IPS-20b (cell line): ENCODE measurements at regions not wholly inside any gene's neighbourhood (a gene's known extent, or its start where the extent isn't known, plus 50 kb on each side); places are given as distances from the start of the nearest gene placed in this dataset.

Experiments used
- H3K27ac ChIP-seq: one replicate; pipeline ENCODE4 v1.5.1; 2013; ENCODE audit warnings: low read length
- H3K27me3 ChIP-seq: 2 replicates; pipeline ENCODE4 v1.6.1; 2013; ENCODE audit warnings: mild to moderate bottlenecking, low read length, inconsistent platforms; ENCODE audit not compliant: insufficient read depth
- H3K36me3 ChIP-seq: 2 replicates; pipeline ENCODE4 v1.6.1; 2013; ENCODE audit warnings: low read depth, mild to moderate bottlenecking, inconsistent platforms, low read length, moderate library complexity; ENCODE audit not compliant: insufficient read depth
- H3K4me1 ChIP-seq: 2 replicates; pipeline ENCODE4 v1.6.1; 2013; ENCODE audit warnings: mild to moderate bottlenecking, control low read depth, inconsistent platforms, low read length, moderate library complexity; ENCODE audit not compliant: insufficient read depth
- H3K4me3 ChIP-seq: 2 replicates; pipeline ENCODE4 v1.5.1; 2013; ENCODE audit warnings: mild to moderate bottlenecking, low read length, inconsistent platforms
- H3K9ac ChIP-seq: 2 replicates; pipeline ENCODE4 v1.6.1; 2013; ENCODE audit warnings: low read depth, mild to moderate bottlenecking, inconsistent platforms, low read length, moderate library complexity
- H3K9me3 ChIP-seq: 2 replicates; pipeline ENCODE4 v1.6.1; 2013; ENCODE audit warnings: mild to moderate bottlenecking, low read depth, low read length, inconsistent platforms; ENCODE audit not compliant: insufficient read depth

DNA sequence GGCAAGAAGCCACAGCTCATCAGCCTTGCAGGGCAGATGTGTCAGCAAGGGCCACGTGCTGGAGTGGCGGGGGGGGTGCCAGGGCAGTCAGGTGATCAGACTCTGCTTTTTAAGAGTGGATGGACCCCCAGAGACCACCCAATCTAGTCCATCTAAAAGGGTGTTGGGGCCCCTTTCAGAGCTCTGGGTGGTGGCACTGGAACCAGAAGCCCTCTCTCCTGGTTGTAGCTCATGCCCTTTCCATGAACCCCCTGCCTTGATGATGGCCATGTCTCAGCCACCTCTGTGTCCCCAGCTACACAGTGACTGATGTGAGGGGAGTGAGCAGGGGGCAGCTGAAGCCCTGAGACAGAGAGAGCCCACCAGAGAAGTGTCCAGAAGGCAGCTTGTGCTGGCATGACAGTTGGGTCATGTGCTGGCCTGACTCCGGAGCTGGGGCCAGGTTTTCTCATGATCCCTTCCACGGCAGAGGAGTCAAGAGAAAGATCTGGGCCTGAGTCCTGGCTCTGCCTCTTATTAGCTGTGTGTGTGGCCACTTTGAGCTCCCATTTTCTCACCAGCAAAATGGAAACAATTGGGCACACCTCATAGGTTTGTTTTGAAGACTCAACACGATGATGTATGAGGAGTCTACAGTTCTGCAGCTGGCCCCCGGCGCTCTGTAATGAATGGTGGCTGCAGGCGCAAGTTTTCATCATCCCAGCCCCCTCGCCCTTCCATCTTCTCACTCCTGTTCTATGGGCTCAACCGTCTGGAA is 195.7 kb downstream of the ZFP36L2 start:
- Histone ChIP-seq H3K27me3 (no peaks in the 10 kb centered on the region), H3K4me3 (no peak overlapping the region), H3K27ac (no peak overlapping the region), H3K4me1 (no peaks in the 10 kb centered on the region), H3K9me3 (no peaks in the 10 kb centered on the region), H3K36me3 (no peaks in the 10 kb centered on the region), H3K9ac (no peak overlapping the region)

DNA sequence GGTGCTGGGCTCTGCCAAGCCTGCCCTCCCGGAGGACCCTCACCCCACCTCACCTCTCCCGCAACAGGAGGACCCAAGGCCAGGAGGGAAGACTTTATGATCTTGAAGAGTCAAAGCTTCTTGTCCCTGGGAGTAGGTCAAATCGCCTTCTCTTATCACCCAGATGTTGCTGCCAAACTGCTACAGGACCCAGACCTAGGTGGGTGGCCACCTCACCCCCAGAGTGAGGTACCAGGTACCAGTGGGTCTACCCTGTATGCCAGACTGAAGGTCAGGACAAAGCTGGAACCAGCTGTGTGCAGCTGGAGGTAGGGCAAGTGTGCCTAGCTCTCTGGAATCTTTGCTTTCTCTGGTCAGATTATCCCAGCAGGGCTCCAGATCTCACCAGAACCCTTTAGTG is 197.2 kb downstream of the ZFP36L2 start:
- no peak overlapping the region for H3K9ac ChIP-seq
- no peak overlapping the region for H3K4me3 ChIP-seq
- H3K36me3 ChIP-seq: no peaks in the 10 kb centered on the region
- no peaks in the 10 kb centered on the region; the same call in 1 of the 2 replicates for H3K4me1 ChIP-seq
- no peaks in the 10 kb centered on the region for H3K27me3 ChIP-seq
- H3K27ac ChIP-seq: no peak overlapping the region
- H3K9me3 ChIP-seq: no peaks in the 10 kb centered on the region

- Histone ChIP-seq H3K9me3 (no peaks in the 10 kb centered on the region), H3K4me3 (no peak overlapping the region), H3K27me3 (no peaks in the 10 kb centered on the region), H3K9ac (no peak overlapping the region), H3K4me1 (no peaks in the 10 kb centered on the region; the same call in 1 of the 2 replicates), H3K36me3 (no peaks in the 10 kb centered on the region), H3K27ac (no peak overlapping the region)
Measured at GRCh38 chr2:43028188-43028587, 198.2 kb downstream of the ZFP36L2 start.

DNA sequence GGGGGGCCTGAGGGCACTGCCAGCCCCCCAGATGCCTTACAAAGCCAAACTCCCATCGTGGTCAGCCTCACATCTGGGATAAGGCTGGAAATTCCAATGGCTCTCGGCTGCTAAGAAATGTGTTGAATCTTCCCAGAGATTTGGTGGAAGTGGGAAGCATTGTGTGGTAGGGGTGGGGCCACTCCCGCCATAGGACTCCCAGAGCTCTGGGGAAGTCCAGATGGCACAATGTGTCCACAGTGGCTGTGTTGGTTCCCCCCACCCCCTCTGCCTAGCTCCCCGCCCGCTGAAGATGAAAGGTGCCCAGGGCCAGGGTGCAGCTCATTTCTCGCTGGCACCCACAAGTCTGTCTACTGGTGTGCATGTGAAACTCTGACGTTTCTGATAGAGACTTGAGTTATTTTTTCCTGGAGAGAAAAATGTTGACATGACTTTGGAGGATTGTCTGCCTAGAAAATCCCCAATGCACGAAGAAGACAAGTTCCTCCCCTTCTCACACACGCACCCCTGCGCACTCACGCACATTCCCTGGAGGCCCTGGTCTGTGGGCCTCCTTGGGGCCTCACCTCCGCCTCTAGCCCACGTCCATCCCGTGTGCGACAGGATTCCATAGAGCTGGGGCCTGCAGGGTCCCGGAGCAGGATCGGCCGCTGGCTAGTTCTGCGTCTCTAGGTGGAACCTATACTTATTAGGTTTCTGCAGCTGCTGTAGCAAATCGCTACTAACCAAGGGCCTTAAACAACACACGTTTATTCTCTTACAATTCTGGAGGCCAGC is 199.1 kb downstream of the ZFP36L2 start:
- H3K9me3 ChIP-seq: no peaks in the 10 kb centered on the region
- H3K27me3 ChIP-seq: no peaks in the 10 kb centered on the region
- no peaks in the 10 kb centered on the region; the same call in 1 of the 2 replicates for H3K4me1 ChIP-seq
- H3K36me3 ChIP-seq: no peaks in the 10 kb centered on the region
- no peak overlapping the region for H3K4me3 ChIP-seq
- no peak overlapping the region for H3K9ac ChIP-seq
- H3K27ac ChIP-seq: no peak overlapping the region

DNA sequence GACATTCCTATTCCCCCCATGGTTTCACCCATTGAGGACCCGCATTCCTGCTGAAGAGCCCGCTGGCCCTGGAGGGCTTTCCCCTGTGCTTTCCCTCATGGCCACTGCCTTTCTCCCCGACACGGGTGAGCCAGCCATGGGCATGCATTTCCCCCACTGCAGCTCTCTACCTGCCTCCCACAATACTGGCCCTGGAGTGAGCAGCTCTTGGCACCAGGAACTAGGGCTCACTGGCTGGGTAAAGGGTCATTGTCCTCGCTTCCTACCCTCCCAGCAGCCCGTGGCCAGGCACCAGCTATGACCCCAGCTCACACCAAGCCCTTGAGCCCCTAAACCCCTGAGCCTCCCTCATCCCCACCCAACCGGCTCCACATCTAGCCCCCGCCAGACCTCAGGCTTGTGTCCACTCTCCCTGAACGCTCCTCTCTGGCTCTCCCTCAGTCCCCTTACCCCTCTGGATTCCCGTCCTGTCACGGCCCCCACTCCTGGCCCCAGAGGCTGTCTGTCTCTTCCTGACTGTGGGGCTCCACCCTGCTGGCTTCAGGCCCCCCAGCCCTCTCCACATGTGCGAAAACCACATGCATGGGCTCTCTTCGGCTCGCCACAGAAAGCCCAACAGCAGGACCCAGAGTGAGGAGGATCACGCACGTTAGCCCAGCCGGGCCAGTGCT is 199.8 kb downstream of the ZFP36L2 start:
- no peaks in the 10 kb centered on the region; the same call in 1 of the 2 replicates for H3K4me1 ChIP-seq

DNA sequence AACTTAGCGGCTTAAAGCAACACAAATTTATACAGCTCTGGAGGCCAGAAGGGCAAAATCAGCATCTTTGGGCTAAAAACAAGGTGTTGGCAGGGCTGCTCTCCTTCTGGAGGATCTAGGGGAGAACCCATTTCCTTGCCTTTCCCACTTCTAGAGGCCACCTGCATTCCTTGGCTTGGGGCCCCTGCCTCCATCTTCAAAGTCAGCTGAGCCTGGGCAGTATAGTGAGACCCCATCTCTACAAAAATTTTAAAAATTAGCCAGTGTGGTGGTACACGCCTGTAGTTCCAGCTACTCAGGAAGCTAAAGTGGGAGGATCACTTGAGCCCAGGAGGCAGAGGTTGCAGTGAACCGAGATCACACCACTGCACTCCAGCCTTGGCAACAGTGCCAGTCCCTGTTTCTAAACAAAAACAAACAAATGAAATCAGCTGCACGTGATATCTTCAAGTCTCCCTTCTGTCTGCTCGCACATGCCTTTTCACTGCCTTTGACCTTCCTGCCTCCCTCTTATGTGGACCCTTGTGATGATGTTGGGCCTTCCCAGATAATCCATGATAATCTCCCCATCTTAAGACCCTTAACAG is 200.6 kb downstream of the ZFP36L2 start:
- Histone ChIP-seq H3K4me1 (no peaks in the 10 kb centered on the region; the same call in 1 of the 2 replicates), H3K4me3 (no peak overlapping the region), H3K9me3 (no peaks in the 10 kb centered on the region), H3K27me3 (no peaks in the 10 kb centered on the region), H3K9ac (no peak overlapping the region), H3K36me3 (no peaks in the 10 kb centered on the region), H3K27ac (no peak overlapping the region)

More for the DNA sequence above, 199.8 kb downstream of the ZFP36L2 start:
- Histone ChIP-seq H3K4me3 (no peak overlapping the region), H3K36me3 (no peaks in the 10 kb centered on the region), H3K27me3 (no peaks in the 10 kb centered on the region), H3K9ac (no peak overlapping the region), H3K27ac (no peak overlapping the region), H3K9me3 (no peaks in the 10 kb centered on the region)

DNA sequence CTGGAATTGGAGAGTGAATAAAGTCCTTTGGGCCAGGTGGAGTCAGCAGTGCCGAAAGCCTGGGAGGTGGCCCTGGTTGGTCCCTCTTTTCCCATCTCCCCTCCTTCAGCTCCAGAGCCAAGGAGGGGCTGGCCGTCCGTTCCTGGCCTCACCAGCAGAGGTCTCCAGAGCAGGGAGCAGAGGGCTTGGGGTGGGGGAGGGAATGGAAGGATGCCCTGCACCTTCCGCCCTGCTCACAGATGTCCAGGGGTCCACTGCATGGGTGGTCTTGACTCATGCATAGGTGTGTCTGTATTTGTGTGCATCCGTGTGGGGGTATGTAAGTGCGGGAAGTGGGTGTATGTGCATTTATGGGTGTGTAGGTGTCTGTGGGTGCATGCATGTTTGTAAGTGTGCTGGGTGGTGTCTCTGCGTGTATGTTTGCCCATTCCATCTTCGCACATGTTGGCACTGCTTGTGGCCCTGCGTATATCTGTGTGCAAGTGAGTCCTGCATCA is 201.8 kb downstream of the ZFP36L2 start:
- Histone ChIP-seq H3K4me1 (no peaks in the 10 kb centered on the region; the same call in 1 of the 2 replicates), H3K4me3 (no peak overlapping the region), H3K36me3 (no peaks in the 10 kb centered on the region), H3K9ac (no peak overlapping the region), H3K9me3 (peaks cover 6% of the 10 kb centered on the region; the same call in 1 of the 2 replicates), H3K27ac (no peak overlapping the region), H3K27me3 (no peaks in the 10 kb centered on the region)

- Histone ChIP-seq H3K9ac (no peak overlapping the region), H3K9me3 (peaks cover 6% of the 10 kb centered on the region; the same call in 1 of the 2 replicates), H3K4me1 (no peaks in the 10 kb centered on the region; the same call in 1 of the 2 replicates), H3K27me3 (no peaks in the 10 kb centered on the region), H3K36me3 (no peaks in the 10 kb centered on the region), H3K4me3 (no peak overlapping the region), H3K27ac (no peak overlapping the region)
Measured at GRCh38 chr2:43023791-43024514, 202.5 kb downstream of the ZFP36L2 start.

- Histone ChIP-seq H3K27me3 (no peaks in the 10 kb centered on the region), H3K4me3 (no peak overlapping the region), H3K9me3 (peaks cover 6% of the 10 kb centered on the region; the same call in 1 of the 2 replicates), H3K4me1 (no peaks in the 10 kb centered on the region; the same call in 1 of the 2 replicates), H3K9ac (no peak overlapping the region), H3K27ac (no peak overlapping the region), H3K36me3 (no peaks in the 10 kb centered on the region)
Measured at GRCh38 chr2:43022896-43023295, 203.5 kb downstream of the ZFP36L2 start.

DNA sequence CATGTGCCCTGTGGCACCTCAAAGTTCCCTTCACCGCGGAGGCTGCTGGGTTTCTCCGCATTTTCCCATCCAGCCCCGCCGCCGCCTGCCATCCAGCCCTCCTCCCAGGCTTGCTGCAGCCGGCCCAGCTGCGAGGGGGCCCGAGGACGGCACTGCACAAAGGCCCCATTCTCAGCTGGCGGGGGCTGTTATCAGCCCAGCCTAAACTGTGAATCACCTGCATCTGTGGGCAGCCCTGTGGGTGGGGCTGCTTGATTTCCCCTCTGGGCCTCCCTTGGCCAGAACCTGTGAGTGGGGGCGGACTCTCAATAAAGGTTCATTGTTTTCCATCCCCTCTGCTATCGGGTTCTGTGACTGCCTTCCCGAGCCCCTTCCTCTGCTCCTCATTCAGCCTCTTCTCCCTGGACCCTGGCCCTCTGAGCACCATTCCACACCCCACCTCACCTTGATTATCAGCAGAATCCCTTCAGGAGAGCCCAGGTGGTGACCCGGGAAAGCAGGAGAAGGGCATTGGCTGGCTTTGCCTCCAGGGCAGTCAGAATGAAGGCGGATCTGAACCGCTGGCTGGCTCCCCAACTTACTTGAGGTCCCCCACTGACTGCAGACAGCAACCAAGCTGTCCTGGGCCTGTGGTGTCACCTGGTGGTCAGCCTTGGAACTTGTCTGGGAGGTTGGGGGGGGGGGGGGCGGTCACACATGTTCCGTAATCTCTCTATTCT is 204.5 kb downstream of the ZFP36L2 start:
- Histone ChIP-seq H3K36me3 (no peaks in the 10 kb centered on the region), H3K9me3 (peaks cover 6% of the 10 kb centered on the region; the same call in 1 of the 2 replicates), H3K9ac (no peak overlapping the region), H3K27ac (no peak overlapping the region), H3K4me1 (no peaks in the 10 kb centered on the region; the same call in 1 of the 2 replicates), H3K4me3 (no peak overlapping the region), H3K27me3 (no peaks in the 10 kb centered on the region)
